Muscle of leg (tissue), 3 donors: ENCODE measurements at regions not wholly inside any gene's neighbourhood (a gene's known extent, or its start where the extent isn't known, plus 50 kb on each side); places are given as distances from the start of the nearest gene placed in this dataset.
A peak's percentile ranks its signal among the peaks of the same experiment; 100 is the strongest.
"Not testable (repeated sequence)": the region's sequence is repeated elsewhere in the genome, so short reads cannot be mapped to it uniquely, and the experiment has no call there.

Source experiments
- DNase-seq: peaks from one replicate; pipeline ENCODE4 v3.0.0; 2013
- H3K27ac ChIP-seq: one replicate; pipeline ENCODE4 v1.5.1; 2013; ENCODE audit warnings: mild to moderate bottlenecking, low read length, control low read depth
- H3K27me3 ChIP-seq: one replicate; pipeline ENCODE4 v1.6.1; 2013; ENCODE audit warnings: low read length; ENCODE audit not compliant: control insufficient read depth, insufficient read depth
- H3K36me3 ChIP-seq: one replicate; pipeline ENCODE4 v1.6.1; 2013; ENCODE audit warnings: low read length; ENCODE audit not compliant: control insufficient read depth, insufficient read depth
- H3K4me1 ChIP-seq: one replicate; pipeline ENCODE4 v1.6.1; 2013; ENCODE audit warnings: low read length; ENCODE audit not compliant: control insufficient read depth, insufficient read depth
- H3K4me3 ChIP-seq: one replicate; pipeline ENCODE4 v1.5.1; 2013; ENCODE audit warnings: low read length, control low read depth
- H3K9me3 ChIP-seq: replicated peaks from 2 replicates; pipeline ENCODE4 v1.6.1; 2013; ENCODE audit warnings: low read depth, low read length; ENCODE audit not compliant: control insufficient read depth
- WGBS: methylation state at CpG from one replicate; pipeline ENCODE4 v1.1.5; 2013; ENCODE audit warnings: missing lambda C conversion rate; ENCODE audit not compliant: insufficient coverage; 5-methylcytosine and 5-hydroxymethylcytosine counted together

DNA sequence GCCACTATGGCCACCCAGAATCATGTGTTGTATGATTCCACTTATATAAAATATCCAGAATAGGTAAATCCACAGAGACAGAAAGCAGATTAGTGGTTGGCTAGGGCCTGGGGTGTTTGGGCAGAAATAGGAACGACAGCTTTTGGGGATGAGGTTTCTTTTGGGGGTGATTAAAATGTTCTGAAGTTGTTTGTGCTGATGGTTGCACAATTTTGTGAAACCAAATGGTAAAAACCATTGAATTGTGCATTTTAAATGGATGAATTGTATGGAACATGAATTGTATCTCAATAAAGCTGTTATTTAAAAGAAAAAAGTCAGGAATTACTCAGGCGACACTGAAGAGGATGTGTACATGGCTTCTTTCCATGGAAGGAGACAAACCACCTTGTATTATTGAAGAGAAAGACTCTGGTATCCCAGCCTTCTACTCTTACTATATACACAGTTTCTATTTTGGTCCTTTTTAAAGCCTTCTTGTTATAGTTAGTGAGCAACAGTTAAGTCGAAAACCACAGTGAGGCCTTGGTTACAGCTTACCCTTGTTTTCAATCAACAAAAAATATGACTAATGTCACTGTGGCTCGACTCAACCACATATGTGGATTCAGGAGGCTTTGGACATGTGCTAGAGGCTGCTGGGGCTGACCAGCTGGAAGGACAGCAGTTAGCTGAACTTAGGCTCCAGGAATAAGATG lies 57.1 kb upstream of the KMT2E start:
- no peaks in the 10 kb centered on the region for H3K27me3 ChIP-seq
- H3K4me3 ChIP-seq, result no peak overlapping the region
- no peaks in the 10 kb centered on the region for H3K4me1 ChIP-seq
- WGBS, result 78% methylated on average over 1 of the region's 4 CpGs
- no peaks in the 10 kb centered on the region for H3K9me3 ChIP-seq
- H3K36me3 ChIP-seq, result no peaks in the 10 kb centered on the region
- no peak for DNase-seq
- no peak overlapping the region for H3K27ac ChIP-seq

GRCh38 chr7:104958371-104958865 lies 55.6 kb upstream of the KMT2E start:
- Histone ChIP-seq H3K9me3 (no peaks in the 10 kb centered on the region), H3K4me1 (no peaks in the 10 kb centered on the region), H3K27ac (no peak overlapping the region), H3K27me3 (no peaks in the 10 kb centered on the region), H3K36me3 (no peaks in the 10 kb centered on the region), H3K4me3 (no peak overlapping the region)
- DNase-seq, result no peak
- 89% methylated on average over 1 of the region's 3 CpGs for WGBS

DNA sequence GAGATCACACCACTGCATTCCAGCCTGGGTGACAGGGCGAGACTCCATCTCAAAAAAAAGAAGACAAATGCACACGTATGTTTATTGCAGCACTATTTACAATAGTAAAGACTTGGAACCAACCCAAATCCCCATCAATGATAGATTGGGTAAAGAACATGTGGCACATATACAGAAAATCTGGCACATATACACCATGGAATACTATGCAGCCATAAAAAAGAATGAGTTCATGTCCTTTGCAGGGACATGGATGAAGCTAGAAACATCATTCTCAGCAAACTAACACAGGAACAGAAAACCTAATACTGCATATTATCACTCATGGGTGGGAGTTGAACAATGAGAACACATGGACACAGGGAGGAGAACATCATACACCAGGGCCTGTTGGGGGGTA lies 54.5 kb upstream of the KMT2E start:
- H3K36me3 ChIP-seq, H3K4me3 ChIP-seq, H3K4me1 ChIP-seq, H3K9me3 ChIP-seq, DNase-seq, H3K27ac ChIP-seq, H3K27me3 ChIP-seq: not testable (repeated sequence)
- no CpG with 5 or more reads among the region's 2 CpGs for WGBS

DNA sequence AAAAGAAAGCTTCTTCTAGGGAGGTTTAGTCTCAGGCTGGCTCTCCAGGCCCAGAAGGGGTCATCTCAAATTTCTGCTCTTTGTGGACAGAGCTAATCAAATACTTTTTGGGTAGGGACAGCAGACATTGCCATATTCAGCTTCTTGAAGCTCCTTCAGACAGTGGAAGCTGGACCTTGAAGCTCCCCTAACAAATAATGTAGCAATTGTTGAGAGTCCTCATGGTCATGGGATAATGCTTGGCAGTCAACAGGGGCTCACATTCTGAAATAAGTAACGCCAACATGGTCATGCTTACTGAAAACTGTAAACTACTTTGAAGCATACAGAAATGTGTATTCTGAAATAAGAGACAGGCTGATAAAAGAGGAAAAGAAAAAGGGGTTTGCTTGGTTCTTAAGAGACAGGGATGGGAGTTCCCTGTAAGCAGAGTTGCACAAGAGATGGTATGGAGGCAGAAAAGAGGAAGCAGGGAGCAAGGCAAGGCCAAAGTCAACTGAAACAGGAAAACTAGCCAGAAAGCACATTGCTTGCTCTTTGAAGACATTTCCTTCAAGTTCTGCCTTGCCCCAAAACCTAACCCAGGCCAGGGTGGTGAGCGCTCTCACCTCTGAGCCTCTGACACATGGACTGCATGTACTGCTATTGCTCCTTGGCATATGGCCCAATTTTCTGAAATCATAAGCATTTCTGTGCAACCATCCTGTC lies 53.1 kb upstream of the KMT2E start:
- no peaks in the 10 kb centered on the region for H3K27me3 ChIP-seq
- H3K36me3 ChIP-seq, result no peaks in the 10 kb centered on the region
- H3K27ac ChIP-seq, result no peak overlapping the region
- 80% methylated on average over 2 of the region's 2 CpGs for WGBS
- no peak overlapping the region for H3K4me3 ChIP-seq
- no peaks in the 10 kb centered on the region for H3K9me3 ChIP-seq
- DNase-seq, result peak; percentile 74
- H3K4me1 ChIP-seq, result no peaks in the 10 kb centered on the region

- 100% methylated on average over 1 of the region's 6 CpGs for WGBS
- H3K27me3 ChIP-seq, result no peaks in the 10 kb centered on the region
- H3K27ac ChIP-seq, result no peak overlapping the region
- no peak for DNase-seq
- no peak overlapping the region for H3K4me3 ChIP-seq
- H3K4me1 ChIP-seq, result no peaks in the 10 kb centered on the region
- no peaks in the 10 kb centered on the region for H3K36me3 ChIP-seq
- no peaks in the 10 kb centered on the region for H3K9me3 ChIP-seq
These were observed 52.2 kb upstream of the KMT2E start for GRCh38 chr7:104961821-104962220.

- Histone ChIP-seq H3K27me3 (no peaks in the 10 kb centered on the region), H3K9me3 (no peaks in the 10 kb centered on the region), H3K36me3 (no peaks in the 10 kb centered on the region), H3K4me1 (no peaks in the 10 kb centered on the region), H3K27ac (no peak overlapping the region), H3K4me3 (no peak overlapping the region)
- 63% methylated on average over 3 of the region's 3 CpGs for WGBS
- no peak for DNase-seq
These were observed 51.2 kb upstream of the KMT2E start for GRCh38 chr7:104962781-104963180.

DNA sequence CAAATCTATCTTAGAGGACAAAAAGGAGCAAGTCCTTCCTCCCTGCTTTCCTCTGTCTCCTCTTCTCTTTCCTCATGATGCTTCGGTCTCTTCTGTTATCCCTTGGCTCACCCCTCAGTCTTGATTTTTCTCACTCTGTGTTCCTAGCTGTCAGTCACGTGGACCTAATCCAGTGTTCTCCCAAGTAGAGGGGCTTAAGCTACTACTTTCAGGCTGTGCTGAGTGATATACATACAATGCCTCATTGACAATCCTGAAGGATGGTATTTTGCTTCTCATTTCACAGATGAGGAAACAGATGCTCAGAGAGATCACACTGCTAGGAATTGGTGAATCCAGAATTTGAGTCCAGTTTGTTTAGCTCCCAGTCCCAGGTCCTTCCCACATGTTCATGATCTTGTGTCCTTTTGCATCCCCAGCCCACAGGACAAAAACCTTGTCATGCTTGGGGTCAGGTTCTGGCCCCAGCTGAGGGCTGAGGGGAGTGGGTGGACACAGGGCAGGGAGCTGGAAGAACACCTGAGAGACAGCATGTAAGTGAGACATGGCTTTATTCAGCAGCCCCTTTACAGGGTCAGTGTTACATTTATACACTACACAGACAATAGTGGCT lies 50.5 kb upstream of the KMT2E start:
- DNase-seq, result no peak
- no peaks in the 10 kb centered on the region for H3K4me1 ChIP-seq
- no peak overlapping the region for H3K27ac ChIP-seq
- no peaks in the 10 kb centered on the region for H3K9me3 ChIP-seq
- no peaks in the 10 kb centered on the region for H3K36me3 ChIP-seq
- H3K27me3 ChIP-seq, result no peaks in the 10 kb centered on the region
- 73% methylated on average over 1 of the region's 2 CpGs for WGBS
- H3K4me3 ChIP-seq, result no peak overlapping the region

DNA sequence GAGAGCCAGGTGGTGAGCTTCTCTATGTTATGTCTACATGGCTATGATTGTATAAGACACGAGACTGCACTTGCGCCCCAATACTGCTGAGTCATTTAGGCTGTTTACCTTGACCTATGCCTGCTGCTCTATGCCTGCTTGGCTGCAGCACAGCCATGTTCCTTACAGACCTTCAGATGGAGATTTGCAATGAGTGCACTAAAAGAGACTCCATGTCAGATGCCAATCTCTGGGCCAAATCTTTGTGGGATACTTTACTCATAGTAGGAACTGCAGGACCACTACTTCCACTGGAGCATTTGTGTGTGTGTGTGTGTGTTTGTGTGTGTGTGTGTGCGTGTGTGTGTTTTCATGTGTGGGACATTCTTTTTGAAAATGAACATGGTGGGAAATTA lies 50.0 kb upstream of the KMT2E start:
- H3K27me3 ChIP-seq, result no peaks in the 10 kb centered on the region
- WGBS, result 86% methylated on average over 2 of the region's 3 CpGs
- no peak for DNase-seq
- H3K4me3 ChIP-seq, result no peak overlapping the region
- H3K36me3 ChIP-seq, result no peaks in the 10 kb centered on the region
- H3K9me3 ChIP-seq, result no peaks in the 10 kb centered on the region
- no peak overlapping the region for H3K27ac ChIP-seq
- no peaks in the 10 kb centered on the region for H3K4me1 ChIP-seq
